ENCODE measurements at regions not wholly inside any gene's neighbourhood (a gene's known extent, or its start where the extent isn't known, plus 50 kb on each side); places are given as distances from the start of the nearest gene placed in this dataset.
"Not testable (repeated sequence)": the region's sequence is repeated elsewhere in the genome, so short reads cannot be mapped to it uniquely, and the experiment has no call there.

- DNase-seq (no peak), ATAC-seq (ENCODE audit: low read depth) (no peak)
- intact Hi-C loops (cut with micrococcal nuclease), result no loop called here
- ChIA-PET POLR2A (no interaction called here), CTCF (no interaction called here)
- H3K27me3 Mint-ChIP-seq, result no peaks in the 10 kb centered on the region
- no peak overlapping the region for H3K27ac Mint-ChIP-seq
- H3K9me3 Mint-ChIP-seq, result peaks cover 6% of the 10 kb centered on the region
- no peak overlapping the region for H3K4me3 Mint-ChIP-seq
- TF ChIP-seq CTCF (IDR thresholded peaks at IDR 0.05), result no peak
- H3K4me1 Mint-ChIP-seq, result no peaks in the 10 kb centered on the region
- no peaks in the 10 kb centered on the region for H3K36me3 Mint-ChIP-seq (ENCODE audit: low read depth)
These were observed 602.2 kb downstream of the DSC3 start for GRCh38 chr18:30440351-30440750.

GRCh38 chr18:30439174-30439573, 603.4 kb downstream of the DSC3 start:
- Mint-ChIP-seq H3K4me3 (no peak overlapping the region), H3K27ac (no peak overlapping the region), H3K27me3 (no peaks in the 10 kb centered on the region), H3K9me3 (peaks cover 6% of the 10 kb centered on the region), H3K36me3 (ENCODE audit: low read depth) (no peaks in the 10 kb centered on the region), H3K4me1 (no peaks in the 10 kb centered on the region)
- DNase-seq, result no peak
- POLR2A ChIA-PET, result no interaction called here
- CTCF ChIA-PET, result no interaction called here
- no peak for ATAC-seq (ENCODE audit: low read depth)
- TF ChIP-seq CTCF (IDR thresholded peaks at IDR 0.05), result no peak
- intact Hi-C loops (cut with micrococcal nuclease), result no loop called here

- intact Hi-C loops (cut with micrococcal nuclease), result no loop called here
- TF ChIP-seq CTCF (IDR thresholded peaks at IDR 0.05), result no peak
- H3K9me3 Mint-ChIP-seq, result peaks cover 7% of the 10 kb centered on the region
- H3K27ac Mint-ChIP-seq, result no peak overlapping the region
- H3K4me1 Mint-ChIP-seq, result no peaks in the 10 kb centered on the region
- H3K27me3 Mint-ChIP-seq, result no peaks in the 10 kb centered on the region
- DNase-seq, result no peak
- no peaks in the 10 kb centered on the region for H3K36me3 Mint-ChIP-seq (ENCODE audit: low read depth)
- H3K4me3 Mint-ChIP-seq, result no peak overlapping the region
- POLR2A ChIA-PET, result no interaction called here
- CTCF ChIA-PET, result no interaction called here
- no peak for ATAC-seq (ENCODE audit: low read depth)
These were observed 610.2 kb downstream of the DSC3 start for GRCh38 chr18:30432349-30432748.

- POLR2A ChIA-PET, result not testable (repeated sequence)
These were observed 623.1 kb downstream of the DSC3 start for GRCh38 chr18:30419399-30419798.

GRCh38 chr18:30415903-30416302, 626.6 kb downstream of the DSC3 start:
- no peak for ATAC-seq (ENCODE audit: low read depth)
- no peak overlapping the region for H3K27ac Mint-ChIP-seq
- H3K4me1 Mint-ChIP-seq, result no peaks in the 10 kb centered on the region
- peaks cover 3% of the 10 kb centered on the region for H3K9me3 Mint-ChIP-seq
- CTCF ChIA-PET, result no interaction called here
- no peaks in the 10 kb centered on the region for H3K27me3 Mint-ChIP-seq
- intact Hi-C loops (cut with micrococcal nuclease), result no loop called here
- DNase-seq, result no peak
- no peak for TF ChIP-seq CTCF (IDR thresholded peaks at IDR 0.05)
- POLR2A ChIA-PET, result no interaction called here
- no peak overlapping the region for H3K4me3 Mint-ChIP-seq
- H3K36me3 Mint-ChIP-seq (ENCODE audit: low read depth), result no peaks in the 10 kb centered on the region

More at GRCh38 chr18:30419399-30419798, 623.1 kb downstream of the DSC3 start:
- H3K4me3 Mint-ChIP-seq; CTCF ChIA-PET; H3K27ac Mint-ChIP-seq; H3K27me3 Mint-ChIP-seq; ATAC-seq (ENCODE audit: low read depth); H3K36me3 Mint-ChIP-seq (ENCODE audit: low read depth); H3K9me3 Mint-ChIP-seq; H3K4me1 Mint-ChIP-seq; intact Hi-C loops (cut with micrococcal nuclease); DNase-seq: not testable (repeated sequence)

GRCh38 chr18:30409120-30409519, 633.4 kb downstream of the DSC3 start:
- Mint-ChIP-seq H3K4me3 (no peak overlapping the region), H3K4me1 (no peaks in the 10 kb centered on the region), H3K9me3 (peaks cover 7% of the 10 kb centered on the region), H3K27me3 (no peaks in the 10 kb centered on the region), H3K36me3 (ENCODE audit: low read depth) (no peaks in the 10 kb centered on the region), H3K27ac (no peak overlapping the region)
- no peak for TF ChIP-seq CTCF (IDR thresholded peaks at IDR 0.05)
- ATAC-seq (ENCODE audit: low read depth) (no peak), DNase-seq (no peak)
- CTCF ChIA-PET, result no interaction called here
- POLR2A ChIA-PET, result no interaction called here
- intact Hi-C loops (cut with micrococcal nuclease), result no loop called here
